Smooth muscle cell (in vitro differentiated cells): ENCODE measurements at regions not wholly inside any gene's neighbourhood (a gene's known extent, or its start where the extent isn't known, plus 50 kb on each side); places are given as distances from the start of the nearest gene placed in this dataset.

Experiments used
- DNase-seq: peaks from one replicate; lab custom pipeline; 2025; ENCODE audit not compliant: unreplicated experiment; lab: John Stamatoyannopoulos, UW
- H2AFZ ChIP-seq: fragments of 200-600 bp; sonication (generic); 2 replicates; pipeline ENCODE4 v1.6.0; 2016; ENCODE audit warnings: antibody characterized with exemption, low read depth, mild to moderate bottlenecking
- H3F3A ChIP-seq: fragments of 200-600 bp; sonication (generic); 2 replicates; pipeline ENCODE4 v1.6.0; 2017; ENCODE audit warnings: antibody characterized with exemption, low read depth
- H3K27ac ChIP-seq: fragments of 200-600 bp; sonication (generic); 2 replicates; pipeline ENCODE4 v1.5.1; 2016; ENCODE audit warnings: low read depth, mild to moderate bottlenecking
- H3K27me3 ChIP-seq: fragments of 200-600 bp; sonication (generic); 2 replicates; pipeline ENCODE4 v1.6.1; 2016; ENCODE audit warnings: low read depth, mild to moderate bottlenecking
- H3K36me3 ChIP-seq: fragments of 200-600 bp; sonication (generic); 2 replicates; pipeline ENCODE4 v1.5.1; 2016; ENCODE audit warnings: low read depth
- H3K4me1 ChIP-seq: fragments of 200-600 bp; sonication (generic); 2 replicates; pipeline ENCODE4 v1.5.1; 2016; ENCODE audit warnings: low read depth
- H3K4me2 ChIP-seq: fragments of 200-600 bp; sonication (generic); 2 replicates; pipeline ENCODE4 v1.6.0; 2016; ENCODE audit warnings: mild to moderate bottlenecking
- H3K4me3 ChIP-seq: fragments of 200-600 bp; sonication (generic); 2 replicates; pipeline ENCODE4 v1.5.1; 2016; ENCODE audit warnings: mild to moderate bottlenecking
- H3K79me2 ChIP-seq: fragments of 200-600 bp; sonication (generic); 2 replicates; pipeline ENCODE4 v1.6.0; 2016; ENCODE audit warnings: low read depth, mild to moderate bottlenecking
- H3K9ac ChIP-seq: fragments of 200-600 bp; sonication (generic); 2 replicates; pipeline ENCODE4 v1.6.0; 2016; ENCODE audit warnings: low read depth
- H3K9me3 ChIP-seq: fragments of 200-600 bp; sonication (generic); replicated peaks from 2 replicates; pipeline ENCODE4 v1.5.1; 2016; ENCODE audit warnings: low read depth
- H4K20me1 ChIP-seq: fragments of 200-600 bp; sonication (generic); 2 replicates; pipeline ENCODE4 v1.6.0; 2016; ENCODE audit warnings: low read depth
- WGBS: methylation state at CpG from one replicate; pipeline ENCODE4 v1.1.7; 2016; ENCODE audit warnings: low lambda C conversion rate; 5-methylcytosine and 5-hydroxymethylcytosine counted together
- TF ChIP-seq, protein P1 (sequence below): fragments of 200-600 bp; sonication (generic); IDR thresholded peaks from 2 replicates; pipeline ENCODE4 v1.5.1; 2017; ENCODE audit warnings: borderline replicate concordance, mild to moderate bottlenecking, antibody characterized with exemption; ENCODE audit not compliant: insufficient read depth, poor library complexity, severe bottlenecking

DNA sequence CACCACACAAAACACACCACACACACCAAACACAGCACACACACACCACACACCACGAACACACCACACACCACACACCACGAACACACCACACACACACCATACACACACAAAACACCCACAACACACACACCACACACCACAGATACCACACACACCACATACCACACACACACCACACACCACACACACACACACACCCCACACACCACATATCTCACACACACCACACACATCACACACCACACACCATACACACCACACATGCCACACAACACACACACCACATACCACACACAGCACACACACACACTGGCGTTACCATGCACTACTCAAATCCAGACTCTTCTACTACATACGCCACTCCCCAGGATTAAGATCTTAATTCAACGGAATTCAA lies 118.9 kb upstream of the THBS2 start:
- Histone ChIP-seq H3K4me1 (no peaks in the 10 kb centered on the region), H3K4me2 (no peak overlapping the region), H3K36me3 (no peaks in the 10 kb centered on the region), H3K9me3 (no peaks in the 10 kb centered on the region), H3K4me3 (no peak overlapping the region), H3K27ac (no peak overlapping the region), H3K79me2 (no peaks in the 10 kb centered on the region), H4K20me1 (no peaks in the 10 kb centered on the region), H2AFZ (no peak overlapping the region), H3F3A (no peaks in the 10 kb centered on the region), H3K9ac (no peak overlapping the region), H3K27me3 (no peaks in the 10 kb centered on the region)
- TF ChIP-seq, protein P1, sequence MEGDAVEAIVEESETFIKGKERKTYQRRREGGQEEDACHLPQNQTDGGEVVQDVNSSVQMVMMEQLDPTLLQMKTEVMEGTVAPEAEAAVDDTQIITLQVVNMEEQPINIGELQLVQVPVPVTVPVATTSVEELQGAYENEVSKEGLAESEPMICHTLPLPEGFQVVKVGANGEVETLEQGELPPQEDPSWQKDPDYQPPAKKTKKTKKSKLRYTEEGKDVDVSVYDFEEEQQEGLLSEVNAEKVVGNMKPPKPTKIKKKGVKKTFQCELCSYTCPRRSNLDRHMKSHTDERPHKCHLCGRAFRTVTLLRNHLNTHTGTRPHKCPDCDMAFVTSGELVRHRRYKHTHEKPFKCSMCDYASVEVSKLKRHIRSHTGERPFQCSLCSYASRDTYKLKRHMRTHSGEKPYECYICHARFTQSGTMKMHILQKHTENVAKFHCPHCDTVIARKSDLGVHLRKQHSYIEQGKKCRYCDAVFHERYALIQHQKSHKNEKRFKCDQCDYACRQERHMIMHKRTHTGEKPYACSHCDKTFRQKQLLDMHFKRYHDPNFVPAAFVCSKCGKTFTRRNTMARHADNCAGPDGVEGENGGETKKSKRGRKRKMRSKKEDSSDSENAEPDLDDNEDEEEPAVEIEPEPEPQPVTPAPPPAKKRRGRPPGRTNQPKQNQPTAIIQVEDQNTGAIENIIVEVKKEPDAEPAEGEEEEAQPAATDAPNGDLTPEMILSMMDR = no peak
- 78% methylated on average over 3 of the region's 5 CpGs for WGBS
- no peak for DNase-seq

- no peak for DNase-seq
- H3K4me3 ChIP-seq = no peak overlapping the region
- no peak overlapping the region for H3K4me2 ChIP-seq
- H3K79me2 ChIP-seq = no peaks in the 10 kb centered on the region
- WGBS = 78% methylated on average over 10 of the region's 12 CpGs
- H3K4me1 ChIP-seq = no peaks in the 10 kb centered on the region
- H4K20me1 ChIP-seq = no peaks in the 10 kb centered on the region
- no peaks in the 10 kb centered on the region for H3F3A ChIP-seq
- no peaks in the 10 kb centered on the region for H3K36me3 ChIP-seq
- H3K9me3 ChIP-seq = no peaks in the 10 kb centered on the region
- no peak overlapping the region for H3K9ac ChIP-seq
- H2AFZ ChIP-seq = no peak overlapping the region
- no peak overlapping the region for H3K27ac ChIP-seq
- TF ChIP-seq, protein P1 = no peak
- no peaks in the 10 kb centered on the region for H3K27me3 ChIP-seq
Observed at GRCh38 chr6:169371344-169372127, 117.9 kb upstream of the THBS2 start.

DNA sequence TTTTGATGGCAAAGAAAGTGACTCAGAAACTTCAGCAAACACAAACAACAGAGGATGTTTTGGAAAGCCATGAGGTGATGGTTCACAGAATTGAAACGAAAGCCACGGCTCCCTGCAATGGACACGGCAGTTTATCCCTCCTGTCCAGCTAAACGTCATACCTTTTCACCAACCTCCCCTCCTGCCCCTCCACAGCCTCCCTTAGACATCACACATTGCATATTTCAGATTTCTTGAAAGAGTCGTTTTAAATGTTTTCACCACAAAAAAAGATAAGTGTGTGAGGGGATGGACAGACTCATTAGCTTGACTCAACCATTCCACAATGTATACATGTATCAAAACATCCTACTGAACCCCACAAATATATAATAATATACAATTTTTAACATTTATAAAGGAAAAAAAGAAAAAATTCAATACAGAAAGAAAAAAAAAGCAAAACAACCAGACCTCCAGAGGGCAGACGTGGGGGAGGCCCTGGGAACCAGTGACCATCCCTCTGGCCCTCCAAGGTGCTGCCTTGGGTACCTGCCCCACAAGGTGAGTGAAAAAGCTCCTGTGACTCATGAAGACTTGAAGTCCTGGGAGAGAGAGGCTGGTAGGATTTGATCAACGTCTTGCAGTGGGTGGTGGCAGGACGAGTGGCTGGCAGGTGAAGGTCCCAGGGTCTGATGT lies 117.2 kb upstream of the THBS2 start:
- H3K9ac ChIP-seq = no peak overlapping the region
- no peaks in the 10 kb centered on the region for H3K79me2 ChIP-seq
- H3K36me3 ChIP-seq = no peaks in the 10 kb centered on the region
- H3K27ac ChIP-seq = no peak overlapping the region
- no peaks in the 10 kb centered on the region for H3K27me3 ChIP-seq
- H3K9me3 ChIP-seq = no peaks in the 10 kb centered on the region
- no peak for DNase-seq
- H3F3A ChIP-seq = no peaks in the 10 kb centered on the region
- no peaks in the 10 kb centered on the region for H3K4me1 ChIP-seq
- TF ChIP-seq, protein P1 = no peak
- no peak overlapping the region for H2AFZ ChIP-seq
- H3K4me3 ChIP-seq = no peak overlapping the region
- H4K20me1 ChIP-seq = no peaks in the 10 kb centered on the region
- 72% methylated on average over 8 of the region's 8 CpGs for WGBS
- H3K4me2 ChIP-seq = no peak overlapping the region

GRCh38 chr6:169370054-169370453 lies 116.4 kb upstream of the THBS2 start:
- Histone ChIP-seq H3K79me2 (no peaks in the 10 kb centered on the region), H3K9me3 (no peaks in the 10 kb centered on the region), H3K4me2 (no peak overlapping the region), H2AFZ (no peak overlapping the region), H3K27ac (no peak overlapping the region), H4K20me1 (no peaks in the 10 kb centered on the region), H3K27me3 (no peaks in the 10 kb centered on the region), H3K9ac (no peak overlapping the region), H3K36me3 (no peaks in the 10 kb centered on the region), H3K4me1 (no peaks in the 10 kb centered on the region), H3K4me3 (no peak overlapping the region), H3F3A (no peaks in the 10 kb centered on the region)
- 77% methylated on average over 10 of the region's 10 CpGs for WGBS
- DNase-seq = no peak
- TF ChIP-seq, protein P1 = no peak
